G401 (cell line): ENCODE measurements at regions not wholly inside any gene's neighbourhood (a gene's known extent, or its start where the extent isn't known, plus 50 kb on each side); places are given as distances from the start of the nearest gene placed in this dataset.

Experiments
- DNase-seq: peaks from one replicate; pipeline ENCODE4 v3.0.0-alpha.2; 2015; ENCODE audit warnings: low spot score
- in situ Hi-C: cut with HindIII; loops from 2 replicates; pipeline ENCODE4 v1.10.0; 2016; ENCODE audit warnings: low sequenced_read_pairs, mixed read lengths

GRCh38 chr10:80739963-80740715, 202.4 kb downstream of the SH2D4B start:
- DNase-seq = no peak
- in situ Hi-C loops = no loop called here

- no peak for DNase-seq
- in situ Hi-C loops = no loop called here
Observed at GRCh38 chr10:80741278-80741677, 203.6 kb downstream of the SH2D4B start.

- in situ Hi-C loops = no loop called here
- DNase-seq = no peak
Observed at GRCh38 chr10:80750268-80750667, 212.6 kb downstream of the SH2D4B start.

GRCh38 chr10:80751940-80752339, 214.2 kb downstream of the SH2D4B start:
- in situ Hi-C loops = no loop called here
- no peak for DNase-seq

GRCh38 chr10:80753612-80754011, 215.9 kb downstream of the SH2D4B start:
- no peak for DNase-seq
- in situ Hi-C loops = no loop called here

- in situ Hi-C loops = no loop called here
- DNase-seq = no peak
Observed at GRCh38 chr10:80755893-80756292, 218.2 kb downstream of the SH2D4B start.

- in situ Hi-C loops = no loop called here
- no peak for DNase-seq
Observed at GRCh38 chr10:80759693-80760092, 222.0 kb downstream of the SH2D4B start.

- no peak for DNase-seq
- in situ Hi-C loops = no loop called here
Observed at GRCh38 chr10:80760914-80761371, 223.2 kb downstream of the SH2D4B start.

GRCh38 chr10:80767963-80768362, 230.3 kb downstream of the SH2D4B start:
- in situ Hi-C loops = no loop called here
- no peak for DNase-seq

- no peak for DNase-seq
- in situ Hi-C loops = no loop called here
Observed at GRCh38 chr10:80769700-80770160, 232.0 kb downstream of the SH2D4B start.

- in situ Hi-C loops = no loop called here
Observed at GRCh38 chr10:80770239-80770638, 232.5 kb downstream of the SH2D4B start.

GRCh38 chr10:80771285-80771684, 233.6 kb downstream of the SH2D4B start:
- no peak for DNase-seq

More at GRCh38 chr10:80770239-80770638, 232.5 kb downstream of the SH2D4B start:
- no peak for DNase-seq

GRCh38 chr10:80771902-80772555, 234.3 kb downstream of the SH2D4B start:
- in situ Hi-C loops = no loop called here
- DNase-seq = no peak

More at GRCh38 chr10:80771285-80771684, 233.6 kb downstream of the SH2D4B start:
- in situ Hi-C loops = no loop called here

- in situ Hi-C loops = no loop called here
Observed at GRCh38 chr10:80772596-80772995, 234.9 kb downstream of the SH2D4B start.

GRCh38 chr10:80784695-80785094, 247.0 kb downstream of the SH2D4B start:
- DNase-seq = no peak
- in situ Hi-C loops = no loop called here

More at GRCh38 chr10:80772596-80772995, 234.9 kb downstream of the SH2D4B start:
- DNase-seq = no peak

GRCh38 chr10:80786322-80786721, 248.6 kb downstream of the SH2D4B start:
- DNase-seq = no peak
- in situ Hi-C loops = no loop called here

- in situ Hi-C loops = no loop called here
- DNase-seq = no peak
Observed at GRCh38 chr10:80787952-80788351, 250.2 kb downstream of the SH2D4B start.

- no peak for DNase-seq
- in situ Hi-C loops = no loop called here
Observed at GRCh38 chr10:80794994-80795393, 257.3 kb downstream of the SH2D4B start.

GRCh38 chr10:80805343-80806020, 267.8 kb downstream of the SH2D4B start:
- in situ Hi-C loops = no loop called here
- no peak for DNase-seq

GRCh38 chr10:80814147-80814652, 276.5 kb downstream of the SH2D4B start:
- no peak for DNase-seq
- in situ Hi-C loops = no loop called here
